ENCODE measurements at regions not wholly inside any gene's neighbourhood (a gene's known extent, or its start where the extent isn't known, plus 50 kb on each side); places are given as distances from the start of the nearest gene placed in this dataset.

DNA sequence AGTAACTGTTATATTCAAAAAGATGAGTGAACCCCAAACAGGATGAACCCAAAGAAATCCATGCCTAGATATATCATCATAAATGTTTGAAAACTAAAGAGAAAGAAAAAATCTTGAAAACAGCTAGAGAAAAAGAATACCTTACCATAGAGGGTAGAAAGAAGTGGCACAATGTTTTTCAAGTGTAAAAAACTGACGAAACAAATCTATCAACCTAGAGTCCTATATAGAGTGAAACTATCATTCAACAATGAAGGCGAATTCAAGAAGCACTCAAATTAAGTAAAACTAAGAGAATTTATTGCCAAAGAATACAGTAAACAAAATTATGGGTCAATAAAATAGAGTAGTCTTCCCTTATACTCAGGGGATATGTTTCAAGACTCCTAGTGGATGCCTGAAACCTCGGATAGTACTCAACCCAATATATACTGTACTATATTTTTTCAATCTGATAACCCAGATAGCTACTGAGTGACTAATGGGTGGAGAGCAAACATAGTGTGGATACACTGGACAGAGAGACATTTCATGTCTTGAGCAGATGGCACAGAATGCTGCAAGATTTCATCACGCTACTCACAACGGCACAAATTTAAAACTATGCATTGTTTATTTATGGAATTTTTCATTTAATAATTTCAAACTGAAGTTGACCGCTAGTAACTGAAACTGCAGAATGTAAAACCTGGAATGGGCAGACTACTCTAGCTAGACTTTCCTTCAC is 52.6 kb upstream of the TMEM106B start:
- intact Hi-C loops (cut with DNase I) = no loop called here
- ATAC-seq = no peak

DNA sequence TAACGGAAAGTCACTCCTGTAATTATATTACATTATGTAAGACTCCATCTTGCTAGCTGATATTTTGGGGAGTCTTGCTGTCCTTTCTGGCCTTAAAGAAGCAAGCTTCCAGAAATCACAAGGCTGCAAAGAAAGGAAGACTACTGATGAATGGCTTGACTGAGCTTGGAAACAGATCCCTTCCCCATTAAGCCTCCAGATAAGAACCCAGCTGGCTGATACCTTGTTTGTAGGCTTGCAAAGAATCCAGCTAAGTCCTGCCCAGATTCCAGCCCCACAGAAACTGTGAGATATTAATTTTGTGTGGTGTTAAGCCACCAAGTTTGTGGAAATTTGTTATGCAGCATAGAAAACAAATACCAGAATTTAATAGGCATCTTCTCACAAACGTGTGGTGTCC is 49.9 kb upstream of the TMEM106B start:
- intact Hi-C loops (cut with DNase I) = no loop called here
- DNase-seq = no peak
- no peak for ATAC-seq

More for the DNA sequence above, 52.6 kb upstream of the TMEM106B start:
- no peak for DNase-seq

All from left cardiac atrium (tissue), 4 donors.